BJ (cell line): ENCODE measurements at regions not wholly inside any gene's neighbourhood (a gene's known extent, or its start where the extent isn't known, plus 50 kb on each side); places are given as distances from the start of the nearest gene placed in this dataset.

Experiments
- CTCF ChIA-PET: fragments of 350-600 bp; formaldehyde crosslinking; extraction: SDS; loops from one replicate; lab custom pipeline; 2021; ENCODE audit warnings: antibody characterized with exemption, inconsistent platforms; lab: Yijun Ruan, JAX
- POLR2A ChIA-PET: fragments of 300-600 bp; sonication (Branson Sonifier 250); formaldehyde crosslinking; extraction: SDS; loops from one replicate; lab custom pipeline; 2021; ENCODE audit warnings: antibody characterized with exemption; lab: Charles Lee
- DNase-seq: peaks from one replicate; pipeline ENCODE4 v3.0.0-alpha.2; 2011; ENCODE audit warnings: low read depth
- H3K27me3 ChIP-seq: 2 replicates; pipeline ENCODE4 v1.6.0; 2011; ENCODE audit warnings: low read length; ENCODE audit not compliant: control insufficient read depth, insufficient read depth
- H3K36me3 ChIP-seq: 2 replicates; pipeline ENCODE4 v1.5.1; 2011; ENCODE audit warnings: low read length; ENCODE audit not compliant: control insufficient read depth, insufficient read depth
- H3K4me3 ChIP-seq: 2 replicates; pipeline ENCODE4 v1.5.1; 2011; ENCODE audit warnings: low read depth, mild to moderate bottlenecking, control low read depth, low read length
- CTCF ChIP-seq: IDR thresholded peaks from 2 replicates; pipeline ENCODE4 v1.5.1; 2011; ENCODE audit warnings: low read depth, mild to moderate bottlenecking, control low read depth, inconsistent platforms, low read length, moderate library complexity; ENCODE audit not compliant: insufficient read depth

- Histone ChIP-seq H3K27me3 (peaks cover 5% of the 10 kb centered on the region), H3K4me3 (no peak overlapping the region), H3K36me3 (no peaks in the 10 kb centered on the region)
- ChIA-PET POLR2A (no interaction called here), CTCF (interaction anchor here (0.6 kb wide), 2 partner anchors 258 to 309 kb away, joined by 3 to 4 read pairs; no protein-coding TSS in a partner anchor)
- no peak for TF ChIP-seq CTCF
- DNase-seq: no peak
These were observed 59.9 kb upstream of the ECHDC3 start for GRCh38 chr10:11682267-11682683.

- no peak overlapping the region for H3K4me3 ChIP-seq
- no peak for DNase-seq
- ChIA-PET POLR2A (no interaction called here), CTCF (no interaction called here)
- no peak for TF ChIP-seq CTCF
- H3K36me3 ChIP-seq: no peaks in the 10 kb centered on the region
- H3K27me3 ChIP-seq: peaks cover 9% of the 10 kb centered on the region
These were observed 61.7 kb upstream of the ECHDC3 start for GRCh38 chr10:11680496-11680895.

- Histone ChIP-seq H3K27me3 (peaks cover 9% of the 10 kb centered on the region), H3K4me3 (no peak overlapping the region), H3K36me3 (no peaks in the 10 kb centered on the region)
- DNase-seq: no peak
- ChIA-PET CTCF (no interaction called here), POLR2A (no interaction called here)
- no peak for TF ChIP-seq CTCF
These were observed 62.2 kb upstream of the ECHDC3 start for GRCh38 chr10:11679946-11680345.

- ChIA-PET CTCF (no interaction called here), POLR2A (no interaction called here)
- TF ChIP-seq CTCF: no peak
- Histone ChIP-seq H3K4me3 (no peak overlapping the region), H3K27me3 (peaks cover 9% of the 10 kb centered on the region), H3K36me3 (no peaks in the 10 kb centered on the region)
- no peak for DNase-seq
These were observed 63.9 kb upstream of the ECHDC3 start for GRCh38 chr10:11678074-11678793.

- TF ChIP-seq CTCF: no peak
- Histone ChIP-seq H3K27me3 (peaks cover 10% of the 10 kb centered on the region), H3K4me3 (no peak overlapping the region), H3K36me3 (no peaks in the 10 kb centered on the region)
- DNase-seq: no peak
- ChIA-PET CTCF (no interaction called here), POLR2A (no interaction called here)
These were observed 64.7 kb upstream of the ECHDC3 start for GRCh38 chr10:11677480-11677879.
